Right lobe of liver (tissue), 4 donors: ENCODE measurements at regions not wholly inside any gene's neighbourhood (a gene's known extent, or its start where the extent isn't known, plus 50 kb on each side); places are given as distances from the start of the nearest gene placed in this dataset.

Source experiments
- POLR2A ChIP-seq: fragments of 450-650 bp; IDR thresholded peaks from one replicate; pipeline ENCODE4 v1.6.1; 2017; ENCODE audit warnings: antibody characterized with exemption, mild to moderate bottlenecking
- TF ChIP-seq, protein P1 (sequence below), 4 donors: fragments of 200-600 bp in 3 of 4; fragments of 450-650 bp in 1 of 4; IDR thresholded peaks; one replicate each; pipeline versions ENCODE4 v1.5.1 to v1.8.0; 2016 to 2022; ENCODE audit warnings: antibody characterized with exemption in 4 of 4, mild to moderate bottlenecking in 2 of 4
- donor health status: DM: no; HTN: no; CAD: no.
- donor health status: DM: no; HTN: no; CAD: no.
- donor health status: DM: no; HTN: yes; CAD: no.

- TF ChIP-seq, protein P1, sequence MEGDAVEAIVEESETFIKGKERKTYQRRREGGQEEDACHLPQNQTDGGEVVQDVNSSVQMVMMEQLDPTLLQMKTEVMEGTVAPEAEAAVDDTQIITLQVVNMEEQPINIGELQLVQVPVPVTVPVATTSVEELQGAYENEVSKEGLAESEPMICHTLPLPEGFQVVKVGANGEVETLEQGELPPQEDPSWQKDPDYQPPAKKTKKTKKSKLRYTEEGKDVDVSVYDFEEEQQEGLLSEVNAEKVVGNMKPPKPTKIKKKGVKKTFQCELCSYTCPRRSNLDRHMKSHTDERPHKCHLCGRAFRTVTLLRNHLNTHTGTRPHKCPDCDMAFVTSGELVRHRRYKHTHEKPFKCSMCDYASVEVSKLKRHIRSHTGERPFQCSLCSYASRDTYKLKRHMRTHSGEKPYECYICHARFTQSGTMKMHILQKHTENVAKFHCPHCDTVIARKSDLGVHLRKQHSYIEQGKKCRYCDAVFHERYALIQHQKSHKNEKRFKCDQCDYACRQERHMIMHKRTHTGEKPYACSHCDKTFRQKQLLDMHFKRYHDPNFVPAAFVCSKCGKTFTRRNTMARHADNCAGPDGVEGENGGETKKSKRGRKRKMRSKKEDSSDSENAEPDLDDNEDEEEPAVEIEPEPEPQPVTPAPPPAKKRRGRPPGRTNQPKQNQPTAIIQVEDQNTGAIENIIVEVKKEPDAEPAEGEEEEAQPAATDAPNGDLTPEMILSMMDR (IDR thresholded peaks at IDR 0.05) = no peak
- no peak for TF ChIP-seq POLR2A
These were observed 490.4 kb upstream of the C1orf87 start for GRCh38 chr1:60563777-60564535.
